SK-N-SH (cell line): ENCODE measurements at regions not wholly inside any gene's neighbourhood (a gene's known extent, or its start where the extent isn't known, plus 50 kb on each side); places are given as distances from the start of the nearest gene placed in this dataset.
"Not testable (repeated sequence)": the region's sequence is repeated elsewhere in the genome, so short reads cannot be mapped to it uniquely, and the experiment has no call there.

Source experiments
- CTCF ChIA-PET: fragments of 300-600, 350-600 bp; formaldehyde crosslinking; extraction: SDS; loops from one replicate; lab custom pipeline; 2021; lab: Yijun Ruan, JAX
- POLR2A ChIA-PET: fragments of 350-600 bp; sonication (Branson Sonifier 250); formaldehyde crosslinking; extraction: SDS; loops from one replicate; lab custom pipeline; 2020; ENCODE audit warnings: antibody characterized with exemption, inconsistent platforms; lab: Yijun Ruan, JAX
- DNase-seq: peaks from one replicate; pipeline ENCODE4 v3.0.0; 2012
- H2AFZ ChIP-seq: fragments of 200-600 bp; sonication (generic); 2 replicates; pipeline ENCODE4 v1.8.1; 2016; ENCODE audit warnings: antibody characterized with exemption, mild to moderate bottlenecking, low read depth
- H3F3A ChIP-seq: fragments of 200-600 bp; sonication (generic); replicated peaks from 2 replicates; pipeline ENCODE3; 2016; ENCODE audit warnings: antibody characterized with exemption, mild to moderate bottlenecking; ENCODE audit not compliant: insufficient read depth
- H3K27ac ChIP-seq, 2 experiments: fragments of 200-500 bp in 1 of 2; fragments of 200-600 bp in 1 of 2; sonication (Bioruptor generic) in 1 of 2; sonication (generic), shearing (Covaris generic) in 1 of 2; 2 replicates each; pipeline versions ENCODE4 v1.5.1 to v1.6.1; 2014 to 2016; ENCODE audit warnings: low read depth in 2 of 2, inconsistent platforms in 1 of 2, low read length in 1 of 2, mild to moderate bottlenecking in 1 of 2, mixed read lengths in 1 of 2
- H3K27me3 ChIP-seq: fragments of 200-600 bp; sonication (generic), shearing (Covaris generic); 2 replicates; pipeline ENCODE4 v1.6.1; 2016; ENCODE audit warnings: mixed run types; ENCODE audit not compliant: insufficient read depth
- H3K36me3 ChIP-seq, 2 experiments: fragments of 200-500 bp in 1 of 2; fragments of 200-600 bp in 1 of 2; sonication (Bioruptor generic) in 1 of 2; sonication (generic) in 1 of 2; replicated peaks in 1 of 2; 2 replicates each; pipeline versions ENCODE3 to v1.5.1; 2014 to 2016; ENCODE audit warnings: low read length in 1 of 2, mild to moderate bottlenecking in 1 of 2; ENCODE audit not compliant: insufficient read depth in 2 of 2, control insufficient read depth in 1 of 2
- H3K4me1 ChIP-seq, 2 experiments: fragments of 200-500 bp in 1 of 2; fragments of 200-600 bp in 1 of 2; sonication (Bioruptor generic) in 1 of 2; sonication (generic), shearing (Covaris generic) in 1 of 2; 2 replicates each; pipeline versions ENCODE4 v1.5.1 to v1.6.1; 2014 to 2016; ENCODE audit warnings: low read depth in 1 of 2, low read length in 1 of 2, mixed run types in 1 of 2; ENCODE audit not compliant: insufficient read depth in 2 of 2, control insufficient read depth in 1 of 2
- H3K4me2 ChIP-seq: fragments of 200-600 bp; sonication (generic), shearing (Covaris generic); 2 replicates; pipeline ENCODE4 v1.6.1; 2017; ENCODE audit warnings: mixed run types
- H3K4me3 ChIP-seq, 2 experiments: fragments of 200-500 bp in 1 of 2; fragments of 200-600 bp in 1 of 2; sonication (Bioruptor generic) in 1 of 2; sonication (generic), shearing (Covaris generic) in 1 of 2; 2 replicates each; pipeline versions ENCODE4 v1.5.1 to v1.8.1; 2014 to 2016; ENCODE audit warnings: low read depth in 2 of 2, inconsistent platforms in 1 of 2, low read length in 1 of 2, mild to moderate bottlenecking in 1 of 2, mixed read lengths in 1 of 2, moderate library complexity in 1 of 2
- H3K79me2 ChIP-seq: fragments of 200-600 bp; sonication (generic); 2 replicates; pipeline ENCODE4 v1.8.1; 2017; ENCODE audit warnings: mild to moderate bottlenecking; ENCODE audit not compliant: insufficient read depth
- H3K9ac ChIP-seq: fragments of 200-600 bp; sonication (generic); 2 replicates; pipeline ENCODE4 v1.6.1; 2017; ENCODE audit warnings: mixed run types
- H3K9me2 ChIP-seq: fragments of 200-600 bp; sonication (generic); 2 replicates; pipeline ENCODE4 v1.6.1; 2017; ENCODE audit warnings: mixed run types
- H3K9me3 ChIP-seq: fragments of 200-600 bp; sonication (generic); 2 replicates; pipeline ENCODE4 v1.6.1; 2017; ENCODE audit warnings: mixed run types, mild to moderate bottlenecking, moderate library complexity
- H4K20me1 ChIP-seq: fragments of 200-600 bp; sonication (generic); 2 replicates; pipeline ENCODE4 v1.6.1; 2017; ENCODE audit warnings: mild to moderate bottlenecking, mixed run types; ENCODE audit not compliant: insufficient read depth
- CHD2 ChIP-seq: fragments of 150-350 bp; IDR thresholded peaks from 2 replicates; pipeline ENCODE4 v1.6.1; 2018; ENCODE audit warnings: low read length; ENCODE audit not compliant: partially characterized antibody
- ELF1 ChIP-seq: IDR thresholded peaks from 2 replicates; pipeline ENCODE4 v1.4.0; 2012
- EZH2phosphoT487 ChIP-seq: fragments of 200-600 bp; sonication (generic); IDR thresholded peaks from 2 replicates; pipeline ENCODE4 v1.6.1; 2017; ENCODE audit warnings: low read depth, mixed run types, mild to moderate bottlenecking, antibody characterized with exemption, moderate library complexity, borderline replicate concordance
- FOSL2 ChIP-seq: IDR thresholded peaks from 2 replicates; pipeline ENCODE4 v1.4.0; 2012; ENCODE audit warnings: low read depth, mild to moderate bottlenecking, moderate library complexity, borderline replicate concordance
- FOXJ3 ChIP-seq: sonication (generic); formaldehyde crosslinking; IDR thresholded peaks from 2 replicates; pipeline ENCODE4 v1.5.1; 2020; ENCODE audit warnings: mild to moderate bottlenecking, missing genetic modification reagents
- FOXM1 ChIP-seq: IDR thresholded peaks from 2 replicates; pipeline ENCODE4 v1.4.0; 2012; ENCODE audit warnings: low read depth, mild to moderate bottlenecking
- JUND ChIP-seq: IDR thresholded peaks from 2 replicates; pipeline ENCODE4 v1.4.0; 2012
- MEF2A ChIP-seq: IDR thresholded peaks from 2 replicates; pipeline ENCODE4 v1.4.0; 2012; ENCODE audit warnings: low read depth, borderline replicate concordance
- RFX5 ChIP-seq: IDR thresholded peaks from 2 replicates; pipeline ENCODE4 v1.6.1; 2012; ENCODE audit warnings: mild to moderate bottlenecking, improper control_type of control experiment, low read length
- RXRA ChIP-seq: IDR thresholded peaks from 2 replicates; pipeline ENCODE4 v1.4.0; 2012; ENCODE audit warnings: low read depth, mild to moderate bottlenecking, borderline replicate concordance
- SIN3A ChIP-seq: IDR thresholded peaks from 2 replicates; pipeline ENCODE4 v1.6.1; 2012; ENCODE audit warnings: low read depth, mild to moderate bottlenecking, low read length, moderate library complexity, borderline replicate concordance
- SMC3 ChIP-seq: IDR thresholded peaks from 2 replicates; pipeline ENCODE4 v1.6.1; 2012; ENCODE audit warnings: low read depth, low read length, improper control_type of control experiment
- TAF1 ChIP-seq: IDR thresholded peaks from 2 replicates; pipeline ENCODE4 v1.6.1; 2012; ENCODE audit warnings: low read depth, mild to moderate bottlenecking, low read length, moderate library complexity, borderline replicate concordance
- TCF12 ChIP-seq: IDR thresholded peaks from 2 replicates; pipeline ENCODE4 v1.4.0; 2012
- YY1 ChIP-seq: IDR thresholded peaks from 2 replicates; pipeline ENCODE4 v1.4.0; 2012; ENCODE audit warnings: low read depth, mild to moderate bottlenecking
- WGBS: methylation state at CpG from one replicate; pipeline ENCODE4 v1.1.6; 2017; ENCODE audit warnings: low lambda C conversion rate; 5-methylcytosine and 5-hydroxymethylcytosine counted together
- TF ChIP-seq, protein P1 (sequence below): IDR thresholded peaks from 2 replicates; pipeline ENCODE4; 2012

GRCh38 chr6:73929405-73929804 is 233.4 kb downstream of the CD109 start:
- Histone ChIP-seq H3K27ac (no peak overlapping the region), H3K4me1 (no peaks in the 10 kb centered on the region), H3K4me2 (no peak overlapping the region), H3K27me3 (no peaks in the 10 kb centered on the region), H2AFZ (no peak overlapping the region), H3K9me3 (no peaks in the 10 kb centered on the region), H3K4me3 (no peak overlapping the region), H3K79me2 (no peaks in the 10 kb centered on the region), H4K20me1 (no peaks in the 10 kb centered on the region), H3K9ac (no peak overlapping the region), H3K36me3 (no peaks in the 10 kb centered on the region), H3F3A (no peaks in the 10 kb centered on the region), H3K9me2 (no peaks in the 10 kb centered on the region)
- ChIA-PET POLR2A (no interaction called here), CTCF (no interaction called here)
- DNase-seq: no peak
- TF ChIP-seq EZH2phosphoT487: no peak
- TF ChIP-seq FOXJ3 (CRISPR knock-in tag): no peak
- no peak for TF ChIP-seq SMC3
- no peak for TF ChIP-seq FOSL2
- 0% methylated on average over 2 of the region's 3 CpGs for WGBS

DNA sequence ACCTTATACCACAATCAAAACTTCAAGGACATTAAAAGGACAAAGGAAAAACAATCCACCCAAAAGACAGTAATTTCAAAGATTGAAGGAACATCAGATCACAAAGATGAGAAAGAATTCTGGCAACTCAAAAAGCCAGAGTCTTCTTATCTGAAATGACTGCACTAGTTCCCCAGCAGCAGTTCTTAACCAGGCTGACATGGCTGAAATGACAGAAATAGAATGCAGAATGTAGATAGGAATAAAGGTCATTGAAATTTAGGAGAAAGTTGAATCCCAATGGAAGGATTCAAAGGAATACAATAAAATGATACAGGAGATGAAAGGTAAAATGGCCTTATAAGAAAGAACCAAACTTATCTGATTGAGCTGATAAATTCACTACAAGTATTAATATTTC is 231.4 kb downstream of the CD109 start:
- Histone ChIP-seq H3F3A (no peaks in the 10 kb centered on the region), H4K20me1 (no peaks in the 10 kb centered on the region), H3K4me3 (no peak overlapping the region), H3K27me3 (no peaks in the 10 kb centered on the region), H3K27ac (no peak overlapping the region), H3K4me2 (no peak overlapping the region), H3K36me3 (no peaks in the 10 kb centered on the region), H3K9me3 (no peaks in the 10 kb centered on the region), H3K4me1 (no peaks in the 10 kb centered on the region), H3K79me2 (no peaks in the 10 kb centered on the region), H2AFZ (no peak overlapping the region), H3K9ac (no peak overlapping the region), H3K9me2 (no peaks in the 10 kb centered on the region)
- POLR2A ChIA-PET: no interaction called here
- CTCF ChIA-PET: no interaction called here
- DNase-seq: no peak
- TF ChIP-seq EZH2phosphoT487 (no peak), YY1 (no peak), SMC3 (no peak), SIN3A (no peak), ELF1 (no peak), FOXM1 (no peak), FOSL2 (no peak), MEF2A (no peak), FOXJ3 (CRISPR knock-in tag) (no peak), CHD2 (no peak), JUND (no peak), RFX5 (no peak), RXRA (no peak), TAF1 (no peak), TCF12 (no peak)
- TF ChIP-seq, protein P1, sequence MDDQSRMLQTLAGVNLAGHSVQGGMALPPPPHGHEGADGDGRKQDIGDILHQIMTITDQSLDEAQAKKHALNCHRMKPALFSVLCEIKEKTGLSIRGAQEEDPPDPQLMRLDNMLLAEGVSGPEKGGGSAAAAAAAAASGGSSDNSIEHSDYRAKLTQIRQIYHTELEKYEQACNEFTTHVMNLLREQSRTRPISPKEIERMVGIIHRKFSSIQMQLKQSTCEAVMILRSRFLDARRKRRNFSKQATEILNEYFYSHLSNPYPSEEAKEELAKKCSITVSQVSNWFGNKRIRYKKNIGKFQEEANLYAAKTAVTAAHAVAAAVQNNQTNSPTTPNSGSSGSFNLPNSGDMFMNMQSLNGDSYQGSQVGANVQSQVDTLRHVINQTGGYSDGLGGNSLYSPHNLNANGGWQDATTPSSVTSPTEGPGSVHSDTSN: no peak

- DNase-seq, H3K4me1 ChIP-seq, H3F3A ChIP-seq, H4K20me1 ChIP-seq, H2AFZ ChIP-seq, H3K4me2 ChIP-seq, CTCF ChIA-PET, H3K9me3 ChIP-seq, H3K4me3 ChIP-seq, H3K9me2 ChIP-seq, H3K36me3 ChIP-seq, H3K27ac ChIP-seq, H3K9ac ChIP-seq, POLR2A ChIA-PET, H3K27me3 ChIP-seq, H3K79me2 ChIP-seq: not testable (repeated sequence)
- 12% methylated on average over 14 of the region's 17 CpGs for WGBS
These were observed 229.7 kb downstream of the CD109 start for GRCh38 chr6:73925703-73926102.
